Vagina (tissue), 2 donors: ENCODE measurements at regions not wholly inside any gene's neighbourhood (a gene's known extent, or its start where the extent isn't known, plus 50 kb on each side); places are given as distances from the start of the nearest gene placed in this dataset.

Experiments
- DNase-seq, 2 donors: peaks; one replicate each; pipeline ENCODE4 v3.0.0-alpha.2; 2017; ENCODE audit errors: extremely low spot score in 2 of 2
- H3K27ac ChIP-seq: fragments of 200-600 bp; sonication (generic); one replicate; pipeline ENCODE4 v1.5.1; 2019
- H3K27me3 ChIP-seq: fragments of 200-600 bp; sonication (generic); one replicate; pipeline ENCODE4 v1.5.1; 2019
- H3K36me3 ChIP-seq, 2 donors: fragments of 200-600 bp; sonication (generic); one replicate each; pipeline ENCODE4 v1.5.1; 2017 to 2019
- H3K4me1 ChIP-seq: fragments of 200-600 bp; sonication (generic); one replicate; pipeline ENCODE4 v1.5.1; 2019
- H3K4me3 ChIP-seq, 2 donors: fragments of 200-600 bp; sonication (generic); 1 replicate in 1 of 2; 2 replicates in 1 of 2; pipeline ENCODE4 v1.5.1; 2016 to 2019
- H3K9me3 ChIP-seq: fragments of 200-600 bp; sonication (generic); one replicate; pipeline ENCODE4 v1.5.1; 2019
- CTCF ChIP-seq, 3 experiments: fragments of 450-650 bp in 2 of 3; fragments of 200-600 bp in 1 of 3; sonication (generic) in 1 of 3; IDR thresholded peaks; one replicate each; pipeline ENCODE4 v1.5.1; 2017 to 2019; ENCODE audit warnings: antibody characterized with exemption in 3 of 3, mild to moderate bottlenecking in 2 of 3, moderate library complexity in 2 of 3
- POLR2A ChIP-seq, 2 donors: fragments of 450-650 bp; IDR thresholded peaks; one replicate each; pipeline ENCODE4 v1.6.1; 2017; ENCODE audit warnings: antibody characterized with exemption in 2 of 2, mild to moderate bottlenecking in 2 of 2, moderate library complexity in 2 of 2
- POLR2AphosphoS5 ChIP-seq, 2 donors: sonication (generic); formaldehyde crosslinking; IDR thresholded peaks; one replicate each; pipeline ENCODE4 v1.9.0; 2017; ENCODE audit warnings: antibody characterized with exemption in 2 of 2, mild to moderate bottlenecking in 2 of 2, low read depth in 1 of 2; ENCODE audit not compliant: insufficient read depth in 1 of 2
- intact Hi-C: fragments of 100-400 bp; cut with DNase I; formaldehyde crosslinking; loops from one replicate; pipeline ENCODE4 v1.15.1; 2023

- no peak overlapping the region for H3K27ac ChIP-seq
- H3K4me3 ChIP-seq, result no peak overlapping the region
- intact Hi-C loops, result no loop called here
- no peaks in the 10 kb centered on the region for H3K36me3 ChIP-seq
- H3K4me1 ChIP-seq, result no peaks in the 10 kb centered on the region
- no peaks in the 10 kb centered on the region for H3K9me3 ChIP-seq
- no peaks in the 10 kb centered on the region for H3K27me3 ChIP-seq
- no peak for DNase-seq
- TF ChIP-seq CTCF (IDR thresholded peaks at IDR 0.05), result no peak
These were observed 55.7 kb upstream of the HDGFL1 start for GRCh38 chr6:22513667-22514066.

GRCh38 chr6:22519237-22519636 is 50.1 kb upstream of the HDGFL1 start:
- no peaks in the 10 kb centered on the region for H3K4me1 ChIP-seq
- no peak overlapping the region for H3K4me3 ChIP-seq
- intact Hi-C loops, result no loop called here
- H3K27me3 ChIP-seq, result no peaks in the 10 kb centered on the region
- DNase-seq, result no peak
- H3K36me3 ChIP-seq, result no peaks in the 10 kb centered on the region
- no peak overlapping the region for H3K27ac ChIP-seq
- TF ChIP-seq CTCF (IDR thresholded peaks at IDR 0.05) (no peak), POLR2AphosphoS5 (IDR thresholded peaks at IDR 0.05; ENCODE audit: insufficient read depth in 1 of 2, low read depth in 1 of 2) (no peak), POLR2A (IDR thresholded peaks at IDR 0.05) (no peak)
- H3K9me3 ChIP-seq, result no peaks in the 10 kb centered on the region
